ENCODE measurements at regions not wholly inside any gene's neighbourhood (a gene's known extent, or its start where the extent isn't known, plus 50 kb on each side); places are given as distances from the start of the nearest gene placed in this dataset.

GRCh38 chr11:15801616-15802015, 554.7 kb downstream of the SOX6 start:
- TF ChIP-seq, protein P1, sequence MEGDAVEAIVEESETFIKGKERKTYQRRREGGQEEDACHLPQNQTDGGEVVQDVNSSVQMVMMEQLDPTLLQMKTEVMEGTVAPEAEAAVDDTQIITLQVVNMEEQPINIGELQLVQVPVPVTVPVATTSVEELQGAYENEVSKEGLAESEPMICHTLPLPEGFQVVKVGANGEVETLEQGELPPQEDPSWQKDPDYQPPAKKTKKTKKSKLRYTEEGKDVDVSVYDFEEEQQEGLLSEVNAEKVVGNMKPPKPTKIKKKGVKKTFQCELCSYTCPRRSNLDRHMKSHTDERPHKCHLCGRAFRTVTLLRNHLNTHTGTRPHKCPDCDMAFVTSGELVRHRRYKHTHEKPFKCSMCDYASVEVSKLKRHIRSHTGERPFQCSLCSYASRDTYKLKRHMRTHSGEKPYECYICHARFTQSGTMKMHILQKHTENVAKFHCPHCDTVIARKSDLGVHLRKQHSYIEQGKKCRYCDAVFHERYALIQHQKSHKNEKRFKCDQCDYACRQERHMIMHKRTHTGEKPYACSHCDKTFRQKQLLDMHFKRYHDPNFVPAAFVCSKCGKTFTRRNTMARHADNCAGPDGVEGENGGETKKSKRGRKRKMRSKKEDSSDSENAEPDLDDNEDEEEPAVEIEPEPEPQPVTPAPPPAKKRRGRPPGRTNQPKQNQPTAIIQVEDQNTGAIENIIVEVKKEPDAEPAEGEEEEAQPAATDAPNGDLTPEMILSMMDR (IDR thresholded peaks at IDR 0.05) = no peak
- H3K36me3 ChIP-seq = no peaks in the 10 kb centered on the region
- H3K4me1 ChIP-seq = peaks cover 13% of the 10 kb centered on the region
- no peaks in the 10 kb centered on the region for H3K27me3 ChIP-seq (ENCODE audit: low read depth)
- no peak overlapping the region for H3K27ac ChIP-seq
- H3K9me3 ChIP-seq = no peaks in the 10 kb centered on the region
- no peak for DNase-seq
- intact Hi-C loops (cut with DNase I) = no loop called here
- no peak overlapping the region for H3K4me3 ChIP-seq
- no peak for ATAC-seq

GRCh38 chr11:15805726-15806125, 550.6 kb downstream of the SOX6 start:
- no peak for ATAC-seq

GRCh38 chr11:15806217-15806616, 550.1 kb downstream of the SOX6 start:
- DNase-seq (no peak), ATAC-seq (no peak)
- H3K4me1 ChIP-seq = no peaks in the 10 kb centered on the region
- H3K4me3 ChIP-seq = no peak overlapping the region
- no peaks in the 10 kb centered on the region for H3K9me3 ChIP-seq
- intact Hi-C loops (cut with DNase I) = no loop called here
- H3K27ac ChIP-seq = no peak overlapping the region
- TF ChIP-seq, protein P1 (IDR thresholded peaks at IDR 0.05) = no peak
- no peaks in the 10 kb centered on the region for H3K27me3 ChIP-seq (ENCODE audit: low read depth)
- no peaks in the 10 kb centered on the region for H3K36me3 ChIP-seq

More at GRCh38 chr11:15805726-15806125, 550.6 kb downstream of the SOX6 start:
- H3K27me3 ChIP-seq (ENCODE audit: low read depth) = no peaks in the 10 kb centered on the region
- H3K27ac ChIP-seq = no peak overlapping the region
- no peaks in the 10 kb centered on the region for H3K36me3 ChIP-seq
- H3K4me1 ChIP-seq = peaks cover 3% of the 10 kb centered on the region
- TF ChIP-seq, protein P1 (IDR thresholded peaks at IDR 0.05) = no peak
- no peak overlapping the region for H3K4me3 ChIP-seq
- no peak for DNase-seq
- no peaks in the 10 kb centered on the region for H3K9me3 ChIP-seq
- intact Hi-C loops (cut with DNase I) = no loop called here

DNA sequence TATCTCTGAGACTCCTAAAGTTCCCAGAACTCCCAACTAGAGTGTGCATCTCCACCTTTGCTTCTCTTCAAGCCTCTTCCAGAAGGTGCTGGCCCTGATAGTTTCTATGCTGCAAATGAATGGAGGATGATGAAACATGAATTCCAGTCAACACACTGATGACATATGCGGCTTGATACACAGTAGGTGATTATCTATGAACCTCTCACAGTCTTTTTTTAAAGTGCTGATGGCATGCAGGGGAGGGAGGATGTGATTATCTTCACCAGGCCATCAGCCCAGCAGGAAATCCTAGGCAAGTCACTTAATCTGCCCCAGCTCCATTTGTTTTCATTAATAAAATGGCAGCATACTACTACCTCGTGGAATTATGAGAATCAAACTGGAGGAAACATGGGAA, 548.5 kb downstream of the SOX6 start:
- Histone ChIP-seq H3K4me1 (no peaks in the 10 kb centered on the region), H3K27ac (no peak overlapping the region), H3K4me3 (no peak overlapping the region), H3K36me3 (no peaks in the 10 kb centered on the region), H3K9me3 (no peaks in the 10 kb centered on the region), H3K27me3 (ENCODE audit: low read depth) (no peaks in the 10 kb centered on the region)
- ATAC-seq (no peak), DNase-seq (no peak)
- intact Hi-C loops (cut with DNase I) = no loop called here
- TF ChIP-seq, protein P1 (IDR thresholded peaks at IDR 0.05) = no peak

GRCh38 chr11:15810082-15810481, 546.3 kb downstream of the SOX6 start:
- no peaks in the 10 kb centered on the region for H3K27me3 ChIP-seq (ENCODE audit: low read depth)
- H3K27ac ChIP-seq = no peak overlapping the region
- intact Hi-C loops (cut with DNase I) = no loop called here
- no peak overlapping the region for H3K4me3 ChIP-seq
- H3K36me3 ChIP-seq = no peaks in the 10 kb centered on the region
- H3K4me1 ChIP-seq = no peaks in the 10 kb centered on the region
- TF ChIP-seq, protein P1 (IDR thresholded peaks at IDR 0.05) = no peak
- no peaks in the 10 kb centered on the region for H3K9me3 ChIP-seq
- ATAC-seq = no peak
- no peak for DNase-seq

- Histone ChIP-seq H3K4me1 (peaks cover 2% of the 10 kb centered on the region), H3K27me3 (ENCODE audit: low read depth) (no peaks in the 10 kb centered on the region), H3K27ac (no peak overlapping the region), H3K36me3 (no peaks in the 10 kb centered on the region), H3K9me3 (no peaks in the 10 kb centered on the region), H3K4me3 (no peak overlapping the region)
- DNase-seq (no peak), ATAC-seq (no peak)
- TF ChIP-seq, protein P1 (IDR thresholded peaks at IDR 0.05) = no peak
- intact Hi-C loops (cut with DNase I) = no loop called here
These were observed 545.8 kb downstream of the SOX6 start for GRCh38 chr11:15810525-15810924.

Measured in lower lobe of right lung (tissue), 2 donors.